Hepatocyte (in vitro differentiated cells): ENCODE measurements at regions not wholly inside any gene's neighbourhood (a gene's known extent, or its start where the extent isn't known, plus 50 kb on each side); places are given as distances from the start of the nearest gene placed in this dataset.

Experiments
- DNase-seq: peaks from one replicate; pipeline ENCODE4 v3.0.0-alpha.2; 2016; ENCODE audit warnings: low spot score
- H2AFZ ChIP-seq: fragments of 200-600 bp; sonication (generic); 2 replicates; pipeline ENCODE4 v1.6.0; 2016; ENCODE audit warnings: antibody characterized with exemption, mild to moderate bottlenecking
- H3K27ac ChIP-seq: fragments of 200-600 bp; sonication (generic); 2 replicates; pipeline ENCODE4 v1.5.1; 2016; ENCODE audit warnings: mild to moderate bottlenecking
- H3K27me3 ChIP-seq: fragments of 200-600 bp; sonication (generic); 2 replicates; pipeline ENCODE4 v1.6.1; 2016
- H3K36me3 ChIP-seq: fragments of 200-600 bp; sonication (generic); replicated peaks from 2 replicates; pipeline ENCODE4 v1.5.1; 2016; ENCODE audit warnings: low read depth; ENCODE audit not compliant: insufficient read depth
- H3K4me1 ChIP-seq: fragments of 200-600 bp; sonication (generic); 2 replicates; pipeline ENCODE4 v1.5.1; 2016; ENCODE audit warnings: mild to moderate bottlenecking, moderate library complexity; ENCODE audit not compliant: insufficient read depth
- H3K4me2 ChIP-seq: fragments of 200-600 bp; sonication (generic); 2 replicates; pipeline ENCODE4 v1.6.0; 2016
- H3K4me3 ChIP-seq: fragments of 200-600 bp; sonication (generic); 2 replicates; pipeline ENCODE4 v1.5.1; 2016; ENCODE audit warnings: mild to moderate bottlenecking
- H3K79me2 ChIP-seq: fragments of 200-600 bp; sonication (generic); 2 replicates; pipeline ENCODE4 v1.6.0; 2017; ENCODE audit warnings: mild to moderate bottlenecking
- H3K9me2 ChIP-seq: fragments of 200-600 bp; sonication (generic); replicated peaks from 2 replicates; pipeline ENCODE4 v1.6.0; 2017; ENCODE audit warnings: mild to moderate bottlenecking; ENCODE audit not compliant: insufficient read depth
- H3K9me3 ChIP-seq: fragments of 200-600 bp; sonication (generic); 2 replicates; pipeline ENCODE4 v1.5.1; 2016; ENCODE audit warnings: low read depth, mild to moderate bottlenecking
- H4K20me1 ChIP-seq: fragments of 200-600 bp; sonication (generic); 2 replicates; pipeline ENCODE4 v1.6.0; 2016; ENCODE audit warnings: mild to moderate bottlenecking; ENCODE audit not compliant: insufficient read depth, poor library complexity, severe bottlenecking
- CTCF ChIP-seq: fragments of 200-600 bp; sonication (generic); IDR thresholded peaks from 2 replicates; pipeline ENCODE4 v1.5.1; 2016; ENCODE audit warnings: antibody characterized with exemption, mild to moderate bottlenecking; ENCODE audit not compliant: poor library complexity
- EZH2 ChIP-seq: fragments of 200-600 bp; sonication (generic); IDR thresholded peaks from 2 replicates; pipeline ENCODE4 v1.6.1; 2016; ENCODE audit warnings: antibody characterized with exemption, mild to moderate bottlenecking, borderline replicate concordance
- EZH2phosphoT487 ChIP-seq: fragments of 200-600 bp; sonication (generic); IDR thresholded peaks from one replicate; pipeline ENCODE4 v1.6.1; 2018; ENCODE audit warnings: antibody characterized with exemption, mild to moderate bottlenecking, low read depth, moderate library complexity; ENCODE audit not compliant: unreplicated experiment, severe bottlenecking
- WGBS: methylation state at CpG from one replicate; pipeline ENCODE4 v1.1.6; 2016; ENCODE audit warnings: low lambda C conversion rate; ENCODE audit errors: missing lambda C conversion rate; 5-methylcytosine and 5-hydroxymethylcytosine counted together

GRCh38 chr21:35349376-35350080 lies 300.4 kb upstream of the RUNX1 start:
- no peaks in the 10 kb centered on the region for H3K27me3 ChIP-seq
- H3K4me3 ChIP-seq = no peak overlapping the region
- DNase-seq = no peak
- H3K9me2 ChIP-seq = no peaks in the 10 kb centered on the region
- 76% methylated on average over 9 of the region's 9 CpGs for WGBS
- no peak for TF ChIP-seq EZH2phosphoT487
- no peak for TF ChIP-seq EZH2
- TF ChIP-seq CTCF = no peak
- H3K36me3 ChIP-seq = no peaks in the 10 kb centered on the region
- H3K9me3 ChIP-seq = no peaks in the 10 kb centered on the region
- H3K27ac ChIP-seq = no peak overlapping the region
- no peaks in the 10 kb centered on the region for H4K20me1 ChIP-seq
- H3K4me1 ChIP-seq = no peaks in the 10 kb centered on the region
- no peaks in the 10 kb centered on the region for H3K79me2 ChIP-seq
- no peak overlapping the region for H2AFZ ChIP-seq
- no peak overlapping the region for H3K4me2 ChIP-seq

GRCh38 chr21:35348686-35349085 lies 299.6 kb upstream of the RUNX1 start:
- TF ChIP-seq EZH2phosphoT487 (no peak), CTCF (no peak), EZH2 (no peak)
- Histone ChIP-seq H3K27me3 (no peaks in the 10 kb centered on the region), H3K36me3 (no peaks in the 10 kb centered on the region), H4K20me1 (no peaks in the 10 kb centered on the region), H3K79me2 (no peaks in the 10 kb centered on the region), H3K4me3 (no peak overlapping the region), H3K9me2 (no peaks in the 10 kb centered on the region), H3K27ac (no peak overlapping the region), H3K4me2 (no peak overlapping the region), H2AFZ (no peak overlapping the region), H3K4me1 (no peaks in the 10 kb centered on the region), H3K9me3 (no peaks in the 10 kb centered on the region)
- no peak for DNase-seq
- 29% methylated on average over 1 of the region's 1 CpG for WGBS

- no peak overlapping the region for H3K27ac ChIP-seq
- H3K27me3 ChIP-seq = no peaks in the 10 kb centered on the region
- DNase-seq = no peak
- H3K36me3 ChIP-seq = no peaks in the 10 kb centered on the region
- TF ChIP-seq EZH2phosphoT487 = no peak
- no peak for TF ChIP-seq CTCF
- TF ChIP-seq EZH2 = no peak
- no peaks in the 10 kb centered on the region for H3K4me1 ChIP-seq
- no peak overlapping the region for H3K4me2 ChIP-seq
- 95% methylated on average over 4 of the region's 4 CpGs for WGBS
- no peaks in the 10 kb centered on the region for H3K9me3 ChIP-seq
- H3K9me2 ChIP-seq = no peaks in the 10 kb centered on the region
- no peak overlapping the region for H3K4me3 ChIP-seq
- H3K79me2 ChIP-seq = no peaks in the 10 kb centered on the region
- H2AFZ ChIP-seq = no peak overlapping the region
- no peaks in the 10 kb centered on the region for H4K20me1 ChIP-seq
These were observed 297.6 kb upstream of the RUNX1 start for GRCh38 chr21:35346697-35347096.

- no peaks in the 10 kb centered on the region for H3K4me1 ChIP-seq
- H4K20me1 ChIP-seq = no peaks in the 10 kb centered on the region
- H3K36me3 ChIP-seq = no peaks in the 10 kb centered on the region
- TF ChIP-seq EZH2 (no peak), EZH2phosphoT487 (no peak), CTCF (no peak)
- H3K4me2 ChIP-seq = no peak overlapping the region
- H3K27me3 ChIP-seq = no peaks in the 10 kb centered on the region
- H3K4me3 ChIP-seq = no peak overlapping the region
- H3K9me3 ChIP-seq = no peaks in the 10 kb centered on the region
- no peak overlapping the region for H2AFZ ChIP-seq
- no peaks in the 10 kb centered on the region for H3K79me2 ChIP-seq
- no peak for DNase-seq
- H3K9me2 ChIP-seq = no peaks in the 10 kb centered on the region
- H3K27ac ChIP-seq = no peak overlapping the region
These were observed 296.9 kb upstream of the RUNX1 start for GRCh38 chr21:35345954-35346353.
